Progenitor cell of endocrine pancreas (in vitro differentiated cells): ENCODE measurements at regions not wholly inside any gene's neighbourhood (a gene's known extent, or its start where the extent isn't known, plus 50 kb on each side); places are given as distances from the start of the nearest gene placed in this dataset.

Experiments
- DNase-seq: peaks from one replicate; pipeline ENCODE4 v3.0.0; 2021; ENCODE audit warnings: low spot score; ENCODE audit not compliant: unreplicated experiment
- H3K27ac Mint-ChIP-seq: 2 replicates; pipeline ENCODE4 v1.8.0; 2021; ENCODE audit warnings: mild to moderate bottlenecking, moderate library complexity, mixed read lengths
- H3K27me3 Mint-ChIP-seq: 2 replicates; pipeline ENCODE4 v1.8.0; 2021; ENCODE audit warnings: mixed read lengths
- H3K36me3 Mint-ChIP-seq: 2 replicates; pipeline ENCODE4 v1.8.0; 2022; ENCODE audit warnings: mixed read lengths; ENCODE audit not compliant: insufficient read depth
- H3K4me1 Mint-ChIP-seq: 2 replicates; pipeline ENCODE4 v1.8.0; 2021; ENCODE audit warnings: low read depth, mixed read lengths
- H3K4me3 Mint-ChIP-seq: 2 replicates; pipeline ENCODE4 v1.8.0; 2021; ENCODE audit warnings: low read depth, mild to moderate bottlenecking, moderate library complexity, mixed read lengths
- H3K9me3 Mint-ChIP-seq: 2 replicates; pipeline ENCODE4 v1.8.0; 2021; ENCODE audit warnings: low read depth, mixed read lengths
- CTCF ChIP-seq: fragments of 200-600 bp; sonication (generic); IDR thresholded peaks from one replicate; pipeline ENCODE4 v1.5.0; 2021; ENCODE audit warnings: antibody characterized with exemption, mild to moderate bottlenecking; ENCODE audit not compliant: unreplicated experiment

DNA sequence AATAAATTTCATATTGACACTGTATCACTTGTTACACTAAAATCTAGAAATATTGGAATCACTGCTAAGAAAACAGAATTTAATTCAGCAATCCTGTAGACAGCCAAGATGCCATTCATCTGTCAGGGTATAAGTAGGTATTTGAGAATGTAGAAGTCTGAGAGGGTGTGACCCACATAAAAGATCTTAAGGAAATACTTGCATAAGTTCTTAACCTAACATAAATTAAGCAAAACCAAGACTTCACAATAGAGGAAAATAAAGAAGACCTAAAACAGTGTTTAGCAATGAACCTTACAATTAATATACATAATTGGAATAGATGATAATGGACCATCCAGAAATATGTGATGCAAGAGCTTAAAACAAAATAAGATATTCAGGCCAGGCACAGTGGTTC lies 636.2 kb downstream of the TBC1D4 start:
- DNase-seq = no peak
- H3K36me3 Mint-ChIP-seq = no peaks in the 10 kb centered on the region
- H3K4me3 Mint-ChIP-seq = no peak overlapping the region

DNA sequence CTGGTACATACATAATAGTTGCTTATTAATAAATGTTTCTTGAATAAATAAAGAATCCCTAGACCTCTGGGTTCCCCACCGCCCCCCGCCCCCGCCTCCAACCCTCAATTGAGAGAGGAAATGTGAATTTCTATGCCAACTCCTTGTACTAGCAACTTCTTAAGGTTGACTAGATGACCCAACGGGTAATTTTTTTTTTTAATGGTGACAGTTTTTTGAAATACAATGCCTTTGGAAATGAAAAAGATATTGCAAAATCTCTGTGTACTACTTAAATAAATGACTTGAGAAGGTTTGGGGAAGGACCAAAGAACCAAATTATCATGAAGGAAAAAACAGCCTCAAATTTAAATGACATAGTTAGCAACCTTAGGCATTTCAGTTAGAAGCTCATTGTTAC lies 640.3 kb downstream of the TBC1D4 start:
- TF ChIP-seq CTCF = no peak
- Mint-ChIP-seq H3K27me3 (no peaks in the 10 kb centered on the region), H3K4me3 (no peak overlapping the region), H3K4me1 (no peaks in the 10 kb centered on the region), H3K27ac (no peak overlapping the region), H3K9me3 (no peaks in the 10 kb centered on the region), H3K36me3 (no peaks in the 10 kb centered on the region)
- no peak for DNase-seq

More for the DNA sequence above, 636.2 kb downstream of the TBC1D4 start:
- no peaks in the 10 kb centered on the region for H3K4me1 Mint-ChIP-seq
- H3K27ac Mint-ChIP-seq = no peak overlapping the region
- H3K27me3 Mint-ChIP-seq = no peaks in the 10 kb centered on the region
- peaks cover 7% of the 10 kb centered on the region for H3K9me3 Mint-ChIP-seq
- TF ChIP-seq CTCF = no peak

- TF ChIP-seq CTCF = no peak
- H3K4me3 Mint-ChIP-seq = no peak overlapping the region
- no peaks in the 10 kb centered on the region for H3K36me3 Mint-ChIP-seq
- no peaks in the 10 kb centered on the region for H3K4me1 Mint-ChIP-seq
- no peak for DNase-seq
- no peaks in the 10 kb centered on the region for H3K9me3 Mint-ChIP-seq
- no peak overlapping the region for H3K27ac Mint-ChIP-seq
- H3K27me3 Mint-ChIP-seq = no peaks in the 10 kb centered on the region
Observed at GRCh38 chr13:74841123-74841522, 640.8 kb downstream of the TBC1D4 start.

DNA sequence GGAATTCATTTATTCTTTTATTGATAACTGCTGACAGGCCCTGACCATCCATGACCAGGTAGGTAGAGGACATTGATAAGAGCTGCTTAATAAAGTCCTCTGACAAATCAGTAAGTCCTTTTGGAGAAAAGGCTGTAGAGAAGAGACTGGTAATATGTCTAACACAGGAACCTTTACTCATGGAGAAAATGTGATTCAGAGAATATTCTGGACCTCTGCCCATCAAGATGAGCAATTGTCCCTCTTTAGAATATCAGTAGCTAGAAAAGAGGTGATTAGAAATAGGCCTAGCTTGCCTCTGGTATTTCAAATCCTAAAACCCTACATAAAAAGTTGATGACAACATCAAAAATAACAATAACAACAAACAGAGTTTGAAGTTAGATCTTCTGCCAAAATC lies 642.3 kb downstream of the TBC1D4 start:
- no peaks in the 10 kb centered on the region for H3K9me3 Mint-ChIP-seq
- DNase-seq = no peak
- no peak overlapping the region for H3K4me3 Mint-ChIP-seq
- H3K36me3 Mint-ChIP-seq = no peaks in the 10 kb centered on the region
- no peaks in the 10 kb centered on the region for H3K4me1 Mint-ChIP-seq
- TF ChIP-seq CTCF = no peak
- H3K27me3 Mint-ChIP-seq = no peaks in the 10 kb centered on the region
- no peak overlapping the region for H3K27ac Mint-ChIP-seq

GRCh38 chr13:74838096-74838495 lies 643.9 kb downstream of the TBC1D4 start:
- no peak overlapping the region for H3K27ac Mint-ChIP-seq
- no peaks in the 10 kb centered on the region for H3K9me3 Mint-ChIP-seq

More at GRCh38 chr13:74838096-74838495, 643.9 kb downstream of the TBC1D4 start:
- no peak overlapping the region for H3K4me3 Mint-ChIP-seq
- H3K27me3 Mint-ChIP-seq = no peaks in the 10 kb centered on the region
- TF ChIP-seq CTCF = no peak
- H3K4me1 Mint-ChIP-seq = no peaks in the 10 kb centered on the region
- no peak for DNase-seq
- no peaks in the 10 kb centered on the region for H3K36me3 Mint-ChIP-seq
